Heart right ventricle (tissue), 16 donors: ENCODE measurements at regions not wholly inside any gene's neighbourhood (a gene's known extent, or its start where the extent isn't known, plus 50 kb on each side); places are given as distances from the start of the nearest gene placed in this dataset.

Experiments
- ATAC-seq, 8 donors: fragments of 200-7000 bp; cut with Tn5 transposase; one replicate each; pipeline ENCODE4 v1.9.1; 2020; ENCODE audit warnings: mild to moderate bottlenecking in 8 of 8, moderate library complexity in 8 of 8, moderate number of reproducible peaks in 1 of 8
- DNase-seq, 2 donors: peaks; one replicate each; pipeline ENCODE4 v3.0.0-alpha.2; 2020
- H3K27ac ChIP-seq, 10 donors: fragments of 200-600 bp; sonication (generic) in 2 of 10; one replicate each; pipeline versions ENCODE4 v1.5.0 to v1.8.0; 2020 to 2022; ENCODE audit warnings: mild to moderate bottlenecking in 3 of 10
- H3K27me3 ChIP-seq, 7 donors: fragments of 200-600 bp; one replicate each; pipeline ENCODE4 v1.8.0; 2021 to 2022; ENCODE audit warnings: mild to moderate bottlenecking in 2 of 7
- H3K36me3 ChIP-seq, 9 donors: fragments of 200-600 bp; sonication (generic) in 1 of 9; one replicate each; pipeline versions ENCODE4 v1.5.0 to v1.8.0; 2020 to 2022; ENCODE audit warnings: mild to moderate bottlenecking in 2 of 9
- H3K4me1 ChIP-seq, 9 donors: fragments of 200-600 bp; sonication (generic) in 1 of 9; one replicate each; pipeline versions ENCODE4 v1.5.0 to v1.8.0; 2020 to 2022; ENCODE audit warnings: mild to moderate bottlenecking in 4 of 9
- H3K4me3 ChIP-seq, 10 donors: fragments of 200-600 bp; sonication (generic) in 2 of 10; one replicate each; pipeline versions ENCODE4 v1.5.0 to v1.8.0; 2020 to 2022; ENCODE audit warnings: mild to moderate bottlenecking in 7 of 10, moderate library complexity in 2 of 10
- H3K9me3 ChIP-seq, 11 donors: fragments of 200-600 bp in 10 of 11; sonication (generic) in 2 of 11; one replicate each; pipeline versions ENCODE4 v1.5.0 to v1.8.0; 2013 to 2022; ENCODE audit warnings: mild to moderate bottlenecking in 2 of 11, control low read depth in 1 of 11, moderate library complexity in 1 of 11
- CTCF ChIP-seq, 9 donors: fragments of 200-600 bp; sonication (generic) in 2 of 9; IDR thresholded peaks; one replicate each; pipeline versions ENCODE4 v1.5.0 to v1.8.0; 2021 to 2022; ENCODE audit warnings: antibody characterized with exemption in 9 of 9, mild to moderate bottlenecking in 5 of 9, moderate library complexity in 1 of 9
- WGBS, 2 donors: extraction: QIAGEN DNeasy Blood & Tissue Kit; methylation state at CpG; one replicate each; pipeline ENCODE4 v1.1.7; 2013; ENCODE audit warnings: inconsistent platforms in 1 of 2; 5-methylcytosine and 5-hydroxymethylcytosine counted together
- intact Hi-C, 10 donors: fragments of 100-400 bp; cut with DNase I; formaldehyde crosslinking; loops; one replicate each; pipeline versions ENCODE4 v1.11.1 to v1.14.2; 2022
- donor health status: Arrhythmogenic right ventricular cardiomyopathy.
- donor health status: ischemic (EF 13 %, LVEDD 7.1; RV severe dilation, severe dysfunction).
- donor health status: healthy with polysubstance abuse.
- donor health status: DM: no; HTN: yes; CAD: no.
- donor health status: DM: no; HTN: no; CAD: no.
- donor health status: ischemic (EF 25% LVEDD 6.9; RV normal size, moderate dysfunction).
- donor health status: ischemic (EF 25% LVEDD 5.7; RV mildly dilated, moderate dysfunction).
- donor health status: healthy.
- donor health status: DM: yes; HTN: yes; CAD: no.
- donor health status: Ischemic cardiomyopathy.
- donor health status: ischemic (EF 35%, LVEDD 5.7; RV mildly dilated, moderate dysfunction).
- donor health status: nonischemic (EF 11% LVEDD 7.7; RV severe dilation, severe dysfunction).
- donor health status: DM: yes; HTN: yes; CAD: no.
- donor health status: PGD.
- donor health status: ischemic (EF 29% LVEDD 5.4; RV normal size, mild dysfunction).
- donor health status: nonischemic (EF 23%, LVEDD 6.1; RV moderate dilation, normal function).

GRCh38 chr14:61602003-61602732, 93.1 kb upstream of the HIF1A start:
- 53 to 58% methylated on average over 13 of the region's 13 CpGs for WGBS, 2 donors
- Histone ChIP-seq H3K4me1 (peaks cover 3 to 52% (median 12%) of the 10 kb centered on the region in 9 donors), H3K27ac (peak overlapping the region in 1 of 10 donors; percentile 86), H3K36me3 (no peaks in the 10 kb centered on the region), H3K4me3 (no peak overlapping the region), H3K27me3 (no peaks in the 10 kb centered on the region), H3K9me3 (no peaks in the 10 kb centered on the region)
- no peak for DNase-seq
- intact Hi-C loops: loop anchor here in 1 of 10 donors (10.0 kb wide), 1 partner anchor 93 kb away; the partner anchor contains the start of gene HIF1A
- ATAC-seq: peak in 2 of 8 donors; percentile 37 to 61
- no peak for TF ChIP-seq CTCF (IDR thresholded peaks at IDR 0.05)

GRCh38 chr14:61602733-61603077, 92.6 kb upstream of the HIF1A start:
- no peak for TF ChIP-seq CTCF (IDR thresholded peaks at IDR 0.05)
- no peak for ATAC-seq
- no peak for DNase-seq
- intact Hi-C loops: loop anchor here in 1 of 10 donors (10.0 kb wide), 1 partner anchor 92 kb away; the partner anchor contains the start of gene HIF1A
- no peak overlapping the region for H3K4me3 ChIP-seq
- peak overlapping the region in 1 of 10 donors; percentile 86 for H3K27ac ChIP-seq
- H3K27me3 ChIP-seq: no peaks in the 10 kb centered on the region
- peaks cover 3 to 52% (median 12%) of the 10 kb centered on the region in 9 donors for H3K4me1 ChIP-seq
- no peaks in the 10 kb centered on the region for H3K9me3 ChIP-seq
- H3K36me3 ChIP-seq: no peaks in the 10 kb centered on the region
- WGBS, 2 donors: 62 to 65% methylated on average over 1 of the region's 1 CpG

- H3K9me3 ChIP-seq: no peaks in the 10 kb centered on the region
- no peaks in the 10 kb centered on the region for H3K36me3 ChIP-seq
- no peak for ATAC-seq
- H3K4me3 ChIP-seq: no peak overlapping the region
- intact Hi-C loops: loop anchor here in 1 of 10 donors (10.0 kb wide), 1 partner anchor 91 kb away; the partner anchor contains the start of gene HIF1A
- peaks cover 2 to 54% (median 12%) of the 10 kb centered on the region in 9 donors for H3K4me1 ChIP-seq
- peak overlapping the region in 1 of 10 donors; percentile 86 for H3K27ac ChIP-seq
- no peak for TF ChIP-seq CTCF (IDR thresholded peaks at IDR 0.05)
- H3K27me3 ChIP-seq: no peaks in the 10 kb centered on the region
- WGBS, 2 donors: 91% methylated on average over 4 of the region's 4 CpGs
- no peak for DNase-seq
Measured at GRCh38 chr14:61603736-61604135, 91.6 kb upstream of the HIF1A start.

- 76 to 86% methylated on average over 7 of the region's 7 CpGs for WGBS, 2 donors
- H3K36me3 ChIP-seq: no peaks in the 10 kb centered on the region
- ATAC-seq: no peak
Measured at GRCh38 chr14:61607570-61608244, 87.6 kb upstream of the HIF1A start.

More at GRCh38 chr14:61607570-61608244, 87.6 kb upstream of the HIF1A start:
- peak overlapping the region in 2 of 10 donors; percentile 35 to 58 for H3K27ac ChIP-seq
- no peak overlapping the region for H3K4me3 ChIP-seq
- H3K4me1 ChIP-seq: peaks cover 0 to 45% (median 15%) of the 10 kb centered on the region in 9 donors
- TF ChIP-seq CTCF (IDR thresholded peaks at IDR 0.05): no peak
- DNase-seq: no peak
- intact Hi-C loops: loop anchor here in 1 of 10 donors (10.0 kb wide), 1 partner anchor 87 kb away; the partner anchor contains the start of gene HIF1A
- H3K9me3 ChIP-seq: no peaks in the 10 kb centered on the region
- H3K27me3 ChIP-seq: no peaks in the 10 kb centered on the region
